ENCODE measurements at regions not wholly inside any gene's neighbourhood (a gene's known extent, or its start where the extent isn't known, plus 50 kb on each side); places are given as distances from the start of the nearest gene placed in this dataset.

DNA sequence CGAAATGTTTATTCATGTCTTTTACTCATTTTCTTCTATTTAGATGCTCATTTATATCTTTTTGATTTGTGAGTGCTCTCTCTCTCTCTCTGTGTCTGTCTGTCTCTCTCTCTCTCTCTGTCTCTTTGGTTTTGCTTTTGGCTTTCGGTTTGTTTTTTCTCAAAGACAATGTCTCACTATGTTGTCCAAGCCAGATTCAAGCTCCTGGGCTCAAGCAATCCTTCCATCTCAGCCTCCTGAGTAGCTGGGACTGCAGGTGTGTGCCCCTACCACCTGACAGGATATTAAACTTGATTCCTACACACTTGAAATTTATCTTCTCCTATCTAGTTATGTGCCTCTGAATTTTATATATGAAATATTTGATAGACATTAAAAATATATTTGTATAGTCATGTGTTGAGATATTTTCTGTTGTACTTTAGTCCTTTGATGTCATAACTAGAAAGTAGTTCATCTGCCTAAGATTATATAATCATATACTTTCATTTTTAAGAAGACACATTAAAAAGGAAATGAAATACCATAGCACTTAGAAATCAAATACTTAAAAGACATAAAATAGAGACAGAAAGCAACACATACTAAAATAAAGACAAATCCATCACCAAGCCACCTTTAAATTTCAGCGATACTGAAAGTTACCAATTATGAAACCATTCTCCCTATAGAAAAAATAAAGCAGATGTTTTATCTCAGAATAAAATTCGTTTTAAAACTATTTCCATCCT is 68.1 kb upstream of the SFMBT2 start:
- DNase-seq (ENCODE audit: low read depth) = no peak

DNA sequence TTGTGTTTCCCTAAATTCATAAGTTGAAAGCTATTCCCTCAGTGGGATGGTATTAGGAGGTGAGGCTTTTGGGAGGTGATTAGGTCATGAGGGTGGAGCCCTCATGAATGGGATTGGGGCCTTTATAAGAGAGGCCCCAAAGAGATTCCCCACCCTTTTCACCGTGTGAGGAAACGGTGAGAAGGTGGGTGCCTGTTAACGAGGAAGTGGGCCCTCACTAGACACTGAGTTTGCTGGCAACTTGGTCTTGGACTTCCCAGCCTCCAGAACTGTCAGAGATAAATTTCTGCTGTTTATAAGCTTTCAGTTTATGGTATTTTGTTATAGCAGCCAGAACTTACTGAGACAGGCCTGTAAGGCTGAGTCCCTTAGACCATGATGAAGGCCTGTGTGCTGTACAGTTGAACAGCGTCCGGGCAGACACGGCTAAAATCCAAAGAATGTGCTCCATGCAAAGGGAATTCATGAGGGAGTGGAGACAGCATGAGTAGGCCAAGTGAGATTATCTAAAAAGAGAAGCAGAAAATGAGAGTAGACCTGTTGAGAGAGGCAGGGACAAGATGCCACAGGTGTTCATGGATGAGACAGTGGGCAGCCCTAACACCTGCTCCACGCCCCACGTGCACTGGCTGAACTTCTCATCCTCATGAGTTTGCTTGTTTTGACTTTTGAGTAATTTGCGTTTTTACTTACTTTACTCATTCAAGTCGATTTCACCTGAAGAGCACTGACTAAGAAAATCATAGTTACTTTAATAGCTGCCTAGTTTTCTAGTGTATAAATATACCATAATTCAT is 66.9 kb upstream of the SFMBT2 start:
- DNase-seq (ENCODE audit: low read depth) = no peak

DNA sequence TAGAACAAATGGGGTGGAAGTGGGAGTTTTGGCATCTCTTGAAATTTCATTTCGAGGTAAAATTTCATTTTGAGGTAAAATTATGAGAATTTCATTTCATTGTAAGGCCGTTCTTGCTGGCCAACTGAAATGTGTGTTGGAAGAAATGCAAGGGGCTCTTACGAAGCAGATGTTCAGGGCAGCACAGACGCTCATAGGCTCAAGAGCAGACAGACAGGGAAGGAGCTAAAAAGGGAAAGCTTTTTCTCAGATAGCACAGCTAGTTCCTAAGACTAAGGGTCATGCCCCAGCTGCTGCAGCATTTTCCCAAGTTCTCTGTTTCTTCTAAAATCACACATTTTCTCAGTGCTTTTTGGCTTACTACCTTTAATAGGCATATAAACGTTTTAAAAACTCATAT is 65.1 kb upstream of the SFMBT2 start:
- no peak for DNase-seq (ENCODE audit: low read depth)

DNA sequence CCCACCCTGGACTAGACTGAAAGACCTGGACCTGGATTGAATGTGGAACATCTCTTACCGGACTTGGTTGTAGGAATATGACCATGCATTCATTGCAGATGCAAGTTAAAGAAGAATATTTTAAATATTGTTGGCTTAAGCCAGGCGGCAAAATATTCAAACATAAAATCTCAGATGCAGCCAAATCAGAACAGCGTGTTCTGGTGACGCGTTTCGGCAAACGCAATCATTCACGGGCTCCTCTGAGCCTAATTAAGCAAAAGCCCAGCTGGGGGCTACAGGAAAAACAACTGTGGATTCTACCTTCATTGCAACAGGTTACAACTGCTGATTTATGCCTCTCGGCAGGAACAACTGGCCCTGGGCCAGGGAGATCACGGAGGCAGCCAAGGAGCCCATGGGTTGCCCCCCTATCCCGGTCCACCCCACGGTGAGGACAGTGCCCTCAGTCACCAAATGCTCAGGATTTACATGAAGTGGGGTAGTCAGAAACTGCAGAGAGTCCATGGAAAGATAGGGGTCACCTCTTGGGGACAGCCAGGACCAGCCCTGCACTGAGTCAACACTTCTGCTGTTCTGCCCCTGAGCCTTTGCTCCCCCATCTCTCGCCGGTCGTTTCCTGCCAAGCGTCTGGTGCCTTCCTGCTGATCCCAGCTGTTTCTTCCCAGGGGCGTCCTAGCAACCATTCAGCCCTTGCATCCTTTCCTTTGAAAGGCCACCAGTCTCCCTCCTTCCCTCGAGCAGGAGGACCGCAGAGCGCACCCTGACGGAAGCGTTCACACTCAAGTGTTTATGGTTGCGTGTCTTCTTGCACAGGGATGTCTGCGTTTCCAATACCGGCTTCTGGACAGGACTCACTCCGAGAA is 64.4 kb upstream of the SFMBT2 start:
- DNase-seq (ENCODE audit: low read depth) = no peak

DNA sequence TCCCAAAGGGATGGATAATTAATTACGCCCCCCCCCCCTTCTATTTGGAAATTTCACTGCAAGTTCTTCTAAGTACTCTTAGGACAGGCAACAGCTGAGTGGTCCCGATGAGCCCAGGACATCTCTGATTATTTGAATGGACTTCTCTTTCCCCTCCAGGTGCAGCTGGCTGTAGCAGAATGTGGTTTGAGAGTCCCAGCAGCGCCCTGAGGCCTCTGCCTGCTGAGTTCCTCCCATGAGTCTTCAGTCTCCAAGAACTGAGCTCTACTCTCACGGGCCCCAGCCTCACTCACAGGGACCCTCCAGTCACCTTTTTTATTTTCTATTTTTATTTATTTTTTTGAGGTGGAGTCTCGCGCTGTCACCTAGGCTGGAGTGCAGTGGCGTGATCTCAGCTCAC is 63.6 kb upstream of the SFMBT2 start:
- no peak for DNase-seq (ENCODE audit: low read depth)

DNA sequence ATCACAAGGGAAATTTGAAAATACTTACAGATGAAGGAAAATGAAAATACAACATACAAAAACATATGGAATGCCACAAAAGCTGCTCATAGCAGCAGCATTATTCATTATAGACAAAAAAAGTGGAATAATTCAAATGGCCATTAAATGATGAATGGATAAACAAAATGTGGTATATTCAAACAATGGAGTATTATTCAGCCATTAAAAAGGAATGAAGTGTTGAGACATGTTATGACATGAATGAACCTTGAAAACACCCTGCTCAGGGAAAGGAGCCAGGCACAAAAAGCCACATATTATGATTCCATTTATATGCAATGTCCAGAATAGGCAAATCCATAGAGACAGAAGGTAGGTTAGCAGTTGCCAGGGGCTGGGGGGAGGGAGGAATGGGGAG is 62.6 kb upstream of the SFMBT2 start:
- no peak for DNase-seq (ENCODE audit: low read depth)

DNA sequence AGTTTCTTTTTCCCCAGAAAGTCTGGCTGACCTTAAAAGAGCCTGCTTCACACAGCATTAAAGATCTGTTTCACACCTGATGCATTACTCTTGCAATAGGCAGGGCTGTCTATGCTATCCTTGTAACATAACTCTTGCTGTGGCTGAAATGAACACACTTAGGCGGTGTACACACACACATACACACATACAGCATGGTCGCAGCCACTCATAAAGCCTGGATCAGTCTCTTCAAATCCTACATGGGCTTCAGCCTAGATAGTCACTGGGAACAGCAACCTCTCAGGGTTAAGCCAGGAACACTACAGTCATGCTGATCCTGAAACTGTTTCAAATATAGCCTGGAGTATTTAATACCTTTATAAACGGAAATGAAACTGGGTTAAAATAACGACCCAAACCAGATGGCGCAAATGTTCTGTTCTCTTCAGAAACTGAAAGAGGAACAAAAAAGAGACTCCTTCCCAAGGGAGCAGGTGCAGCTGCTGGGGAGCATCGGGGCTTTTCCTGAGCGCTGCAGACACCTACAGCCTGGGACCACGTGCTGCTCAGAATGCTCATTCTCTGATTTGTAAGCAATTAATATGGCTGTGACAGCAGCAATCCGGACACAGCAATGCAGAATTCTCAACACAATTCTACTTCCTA is 61.0 kb upstream of the SFMBT2 start:
- no peak for DNase-seq (ENCODE audit: low read depth)

DNA sequence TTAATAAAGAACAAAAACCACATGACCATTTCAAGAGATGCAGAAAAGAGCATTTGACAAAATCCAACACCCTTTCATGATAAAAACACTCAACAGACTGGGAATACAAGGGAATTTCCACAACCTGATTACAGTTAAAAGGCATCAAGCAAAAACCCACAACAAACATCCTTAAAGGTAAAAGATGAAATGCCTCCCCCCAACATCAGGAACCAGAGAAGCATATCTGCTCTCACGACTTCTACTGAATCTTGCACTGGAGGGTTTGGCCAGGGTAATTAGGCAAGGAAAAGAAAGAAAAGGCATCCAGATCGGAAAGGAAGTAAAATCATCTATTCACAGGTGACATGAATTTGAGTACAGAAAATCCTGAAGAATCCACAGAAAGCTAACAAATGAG is 59.5 kb upstream of the SFMBT2 start:
- no peak for DNase-seq (ENCODE audit: low read depth)

DNA sequence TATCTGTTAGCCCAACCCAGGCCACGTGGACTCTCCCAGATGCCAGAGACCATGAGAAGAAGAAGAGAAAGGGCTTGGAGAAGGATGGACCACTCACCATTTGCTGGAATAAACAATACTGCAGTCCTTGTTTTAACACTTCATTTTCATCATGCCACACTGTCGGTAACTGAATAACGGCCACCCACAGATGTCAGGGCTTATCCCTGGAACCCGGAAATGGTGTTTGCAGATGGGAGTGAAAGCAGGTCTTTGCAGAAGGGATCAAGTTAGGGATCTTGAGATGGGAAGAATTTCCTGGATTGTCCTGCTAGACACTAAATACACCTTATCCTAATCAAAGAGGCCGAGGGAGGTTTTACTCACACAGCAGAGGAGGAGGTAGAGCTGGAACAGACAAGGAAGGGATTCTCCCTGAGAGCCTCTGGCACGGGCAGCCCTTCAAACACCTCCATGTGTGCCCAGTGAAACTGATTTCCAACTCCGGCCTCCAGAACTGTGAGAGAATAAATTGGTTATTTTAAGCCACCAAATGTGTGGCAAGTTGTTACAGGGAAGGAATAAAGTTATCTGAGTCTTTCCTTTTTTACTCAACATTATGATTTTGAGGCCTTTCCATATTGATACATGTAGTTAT is 56.3 kb upstream of the SFMBT2 start:
- no peak for DNase-seq (ENCODE audit: low read depth)

DNA sequence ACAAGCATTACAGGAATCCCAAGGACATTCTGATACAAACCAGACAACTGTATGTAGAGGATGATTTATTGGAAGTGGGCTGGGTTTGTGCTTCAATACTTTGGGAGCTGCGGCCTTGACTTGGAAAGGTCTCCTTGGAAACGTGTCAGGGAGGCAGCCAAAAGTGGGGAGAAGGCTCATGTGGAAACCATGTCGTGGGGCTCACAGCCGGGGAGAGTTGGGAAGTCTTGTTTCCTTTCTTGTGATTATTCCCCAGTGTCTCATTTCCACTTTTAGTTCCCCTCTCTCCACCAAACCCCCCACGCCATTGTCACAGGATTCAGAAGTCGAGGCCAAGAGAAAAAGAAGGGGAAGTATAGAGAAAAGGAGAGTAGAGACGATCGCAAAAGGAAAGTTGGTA is 53.9 kb upstream of the SFMBT2 start:
- no peak for DNase-seq (ENCODE audit: low read depth)

Measured in amniotic epithelial cell (primary cell).